ENCODE measurements at regions not wholly inside any gene's neighbourhood (a gene's known extent, or its start where the extent isn't known, plus 50 kb on each side); places are given as distances from the start of the nearest gene placed in this dataset.

DNA sequence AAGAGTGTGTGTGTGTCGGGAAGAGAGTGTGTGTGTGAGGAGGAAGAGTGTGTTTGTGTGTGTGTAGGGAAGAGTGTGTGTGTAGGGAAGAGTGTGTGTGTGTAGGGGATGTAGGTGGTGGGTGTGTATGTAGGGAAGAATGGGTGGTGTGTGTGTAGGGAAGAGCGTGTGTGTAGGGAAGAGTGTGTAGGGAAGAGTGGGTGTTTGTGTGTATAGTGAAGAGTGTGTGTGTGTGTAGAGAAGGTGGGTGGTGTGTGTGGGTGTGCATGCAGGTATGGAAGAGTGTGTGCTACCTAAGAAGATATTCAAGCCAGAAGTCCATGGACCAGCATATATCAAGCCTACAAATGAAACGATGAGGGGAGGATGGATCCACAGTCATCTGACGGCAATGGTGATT is 265.8 kb downstream of the FGF9 start:
- TF ChIP-seq CTCF (IDR thresholded peaks at IDR 0.05): no peak
- TF ChIP-seq POLR2A (IDR thresholded peaks at IDR 0.05): no peak

All from testis (tissue), 2 donors.